ENCODE measurements at regions not wholly inside any gene's neighbourhood (a gene's known extent, or its start where the extent isn't known, plus 50 kb on each side); places are given as distances from the start of the nearest gene placed in this dataset.

GRCh38 chr12:46560874-46561273 is 188.3 kb upstream of the SLC38A2 start:
- TF ChIP-seq EZH2 (IDR thresholded peaks at IDR 0.05; ENCODE audit: low read length) (no peak), CTCF (optimal IDR thresholded peaks at IDR 0.05 in 1 of 3, IDR thresholded peaks at IDR 0.05 in 1 of 3, conservative IDR thresholded peaks at IDR 0.05 in 1 of 3; ENCODE audit: extremely low read depth in 1 of 3, insufficient read depth in 2 of 3, low read length in 3 of 3) (no peak)
- Histone ChIP-seq H3K4me2 (ENCODE audit: control insufficient read depth, extremely low read depth, insufficient read depth, low read depth, low read length) (no peak overlapping the region), H3K27ac (ENCODE audit: control insufficient read depth, insufficient read depth, low read length) (peak overlapping the region; percentile 99), H3K79me2 (ENCODE audit: control insufficient read depth, insufficient read depth, low read length) (no peaks in the 10 kb centered on the region), H2AFZ (ENCODE audit: control insufficient read depth, low read length) (no peak overlapping the region), H3K9ac (ENCODE audit: control insufficient read depth, extremely low read depth, insufficient read depth, low read length) (no peak overlapping the region), H3K27me3 (ENCODE audit: control insufficient read depth, extremely low read depth, insufficient read depth, low read length) (no peaks in the 10 kb centered on the region), H3K9me1 (ENCODE audit: control insufficient read depth, extremely low read depth, insufficient read depth, low read length) (no peaks in the 10 kb centered on the region), H3K36me3 (ENCODE audit: control insufficient read depth in 2 of 2, extremely low read depth in 1 of 2, insufficient read depth in 2 of 2, low read length in 2 of 2) (no peaks in the 10 kb centered on the region), H3K9me3 (ENCODE audit: control insufficient read depth, low read depth, low read length) (no peaks in the 10 kb centered on the region), H3K4me3 (ENCODE audit: control insufficient read depth in 2 of 3, extremely low read depth in 1 of 3, insufficient read depth in 2 of 3, low read depth in 1 of 3, low read length in 3 of 3) (no peak overlapping the region), H4K20me1 (ENCODE audit: control insufficient read depth, extremely low read depth, insufficient read depth, low read length) (no peaks in the 10 kb centered on the region), H3K4me1 (ENCODE audit: control insufficient read depth, extremely low read depth, insufficient read depth, low read length) (peaks cover 70% of the 10 kb centered on the region)
- DNase-seq (ENCODE audit: low read depth, low spot score), result no peak
- peak; percentile 71 for FAIRE-seq
- dilution Hi-C loops (cut with MboI; ENCODE audit: extremely low pct_ligation_motif_present, low sequenced_read_pairs), result no loop called here

GRCh38 chr12:46560089-46560488 is 187.5 kb upstream of the SLC38A2 start:
- H3K4me2 ChIP-seq (ENCODE audit: control insufficient read depth, extremely low read depth, insufficient read depth, low read depth, low read length), result peak overlapping the region; percentile 82

More at GRCh38 chr12:46560089-46560488, 187.5 kb upstream of the SLC38A2 start:
- H2AFZ ChIP-seq (ENCODE audit: control insufficient read depth, low read length), result peak overlapping the region; percentile 22
- H3K9me3 ChIP-seq (ENCODE audit: control insufficient read depth, low read depth, low read length), result no peaks in the 10 kb centered on the region
- peak overlapping the region; percentile 77 for H3K9ac ChIP-seq (ENCODE audit: control insufficient read depth, extremely low read depth, insufficient read depth, low read length)
- H3K79me2 ChIP-seq (ENCODE audit: control insufficient read depth, insufficient read depth, low read length), result no peaks in the 10 kb centered on the region
- H3K36me3 ChIP-seq (ENCODE audit: control insufficient read depth in 2 of 2, extremely low read depth in 1 of 2, insufficient read depth in 2 of 2, low read length in 2 of 2), result no peaks in the 10 kb centered on the region
- DNase-seq (ENCODE audit: low read depth, low spot score), result no peak
- H3K27me3 ChIP-seq (ENCODE audit: control insufficient read depth, extremely low read depth, insufficient read depth, low read length), result no peaks in the 10 kb centered on the region
- peak overlapping the region; percentile 99 for H3K27ac ChIP-seq (ENCODE audit: control insufficient read depth, insufficient read depth, low read length)
- peak; percentile 13 for FAIRE-seq
- no peaks in the 10 kb centered on the region for H3K9me1 ChIP-seq (ENCODE audit: control insufficient read depth, extremely low read depth, insufficient read depth, low read length)
- H3K4me1 ChIP-seq (ENCODE audit: control insufficient read depth, extremely low read depth, insufficient read depth, low read length), result peaks cover 78% of the 10 kb centered on the region
- dilution Hi-C loops (cut with MboI; ENCODE audit: extremely low pct_ligation_motif_present, low sequenced_read_pairs), result no loop called here
- TF ChIP-seq EZH2 (IDR thresholded peaks at IDR 0.05; ENCODE audit: low read length), result no peak
- no peak for TF ChIP-seq CTCF (optimal IDR thresholded peaks at IDR 0.05 in 1 of 3, IDR thresholded peaks at IDR 0.05 in 1 of 3, conservative IDR thresholded peaks at IDR 0.05 in 1 of 3; ENCODE audit: extremely low read depth in 1 of 3, insufficient read depth in 2 of 3, low read length in 3 of 3)
- no peak overlapping the region for H3K4me3 ChIP-seq (ENCODE audit: control insufficient read depth in 2 of 3, extremely low read depth in 1 of 3, insufficient read depth in 2 of 3, low read depth in 1 of 3, low read length in 3 of 3)
- H4K20me1 ChIP-seq (ENCODE audit: control insufficient read depth, extremely low read depth, insufficient read depth, low read length), result no peaks in the 10 kb centered on the region

Measured in keratinocyte (primary cell).